ENCODE measurements at regions not wholly inside any gene's neighbourhood (a gene's known extent, or its start where the extent isn't known, plus 50 kb on each side); places are given as distances from the start of the nearest gene placed in this dataset.

DNA sequence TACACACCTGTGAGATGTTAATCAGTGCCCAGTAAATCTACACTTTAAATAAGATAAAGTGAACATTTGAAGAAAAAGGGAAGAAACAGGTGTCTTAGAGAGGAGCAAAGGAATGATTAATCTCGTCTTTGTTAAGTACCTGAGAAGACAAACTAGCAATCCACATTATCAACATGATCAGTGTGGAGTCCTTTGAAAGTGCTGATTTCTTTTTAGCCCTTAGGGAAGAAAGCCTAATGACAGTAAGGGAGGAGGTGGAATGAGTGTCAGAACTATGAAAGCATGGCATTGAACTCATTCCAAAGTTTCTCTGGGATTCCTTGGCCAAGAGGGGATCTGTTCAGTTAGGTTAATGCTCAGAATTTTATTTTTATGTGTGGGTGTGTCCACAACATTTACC, 1109.0 kb upstream of the ACO1 start:
- Histone ChIP-seq H4K5ac (ENCODE audit: low read depth, low read length) (no peak overlapping the region), H2BK20ac (ENCODE audit: low read depth, low read length) (no peak overlapping the region), H3K4me3 (ENCODE audit: insufficient read depth, low read depth, low read length) (no peak overlapping the region), H3K14ac (replicated peaks; ENCODE audit: low read depth, low read length) (no peak overlapping the region), H4K91ac (ENCODE audit: insufficient read depth, low read depth, low read length) (no peak overlapping the region), H3K36me3 (ENCODE audit: control insufficient read depth, insufficient read depth, low read length) (no peaks in the 10 kb centered on the region), H3K18ac (ENCODE audit: low read depth, low read length) (no peak overlapping the region), H2AFZ (replicated peaks; ENCODE audit: low read length, poor library complexity) (no peak overlapping the region), H2BK120ac (ENCODE audit: low read depth, low read length) (no peak overlapping the region), H3K9me1 (ENCODE audit: insufficient read depth, low read length) (no peaks in the 10 kb centered on the region), H4K20me1 (ENCODE audit: insufficient read depth, low read length) (no peaks in the 10 kb centered on the region), H3K9me3 (ENCODE audit: control insufficient read depth, insufficient read depth, low read length) (0 out of 2 replicates have a peak, but pooled peaks cover 3% of the 10 kb centered on the region), H3K27me3 (ENCODE audit: control insufficient read depth, insufficient read depth, low read length) (no peaks in the 10 kb centered on the region), H4K8ac (ENCODE audit: low read depth in 2 of 2, low read length in 2 of 2) (no peak overlapping the region), H3K4ac (ENCODE audit: low read depth, low read length) (no peak overlapping the region), H3K4me1 (ENCODE audit: control insufficient read depth, insufficient read depth, low read length) (no peaks in the 10 kb centered on the region), H2BK15ac (ENCODE audit: low read depth, low read length) (no peak overlapping the region), H3K27ac (ENCODE audit: insufficient read depth, low read length) (no peak overlapping the region), H3K23ac (ENCODE audit: low read depth, low read length) (no peak overlapping the region), H3K4me2 (ENCODE audit: low read depth, low read length) (no peak overlapping the region), H3K79me1 (ENCODE audit: low read depth in 1 of 2, low read length in 2 of 2) (no peaks in the 10 kb centered on the region), H3K56ac (ENCODE audit: extremely low read depth, insufficient read depth, low read length) (no peak overlapping the region), H3K9ac (ENCODE audit: low read depth, low read length) (no peak overlapping the region), H2BK5ac (ENCODE audit: low read depth, low read length, poor library complexity, severe bottlenecking) (no peak overlapping the region), H2AK9ac (replicated peaks; ENCODE audit: low read depth, low read length, poor library complexity) (no peak overlapping the region), H2AK5ac (ENCODE audit: low read depth, low read length) (no peak overlapping the region)
- DNase-seq (no peak), ATAC-seq (ENCODE audit: low read depth) (no peak)
- in situ Hi-C loops (cut with MboI; ENCODE audit: low sequenced_read_pairs): no loop called here
- WGBS, 2 experiments (ENCODE audit: extremely low coverage in 2 of 2, insufficient read length in 1 of 2): no CpG with 5 or more reads among the region's 1 CpG
- TF ChIP-seq CHD1 (IDR thresholded peaks at IDR 0.05; ENCODE audit: low read depth, low read length) (no peak), RCOR1 (IDR thresholded peaks at IDR 0.05; ENCODE audit: insufficient replicate concordance, low read length) (no peak), CEBPB (IDR thresholded peaks at IDR 0.05; ENCODE audit: low read depth, low read length) (no peak)
- intact Hi-C loops (cut with micrococcal nuclease): no loop called here
- ChIA-PET CTCF (no interaction called here), POLR2A (ENCODE audit: unreplicated experiment) (no interaction called here)
- BruUV-seq (replicated peaks): no TSS peak
- dilution Hi-C loops (cut with HindIII; ENCODE audit: low sequenced_read_pairs, unreplicated experiment): no loop called here
